HG02642 (cell line): ENCODE measurements at regions not wholly inside any gene's neighbourhood (a gene's known extent, or its start where the extent isn't known, plus 50 kb on each side); places are given as distances from the start of the nearest gene placed in this dataset.
"Not testable (repeated sequence)": the region's sequence is repeated elsewhere in the genome, so short reads cannot be mapped to it uniquely, and the experiment has no call there.

Experiments
- ATAC-seq: cut with Tn5 transposase; IDR thresholded peaks from one replicate; pipeline ENCODE4 v1.9.1; 2021; ENCODE audit warnings: mild to moderate bottlenecking; ENCODE audit not compliant: unreplicated experiment, poor library complexity

DNA sequence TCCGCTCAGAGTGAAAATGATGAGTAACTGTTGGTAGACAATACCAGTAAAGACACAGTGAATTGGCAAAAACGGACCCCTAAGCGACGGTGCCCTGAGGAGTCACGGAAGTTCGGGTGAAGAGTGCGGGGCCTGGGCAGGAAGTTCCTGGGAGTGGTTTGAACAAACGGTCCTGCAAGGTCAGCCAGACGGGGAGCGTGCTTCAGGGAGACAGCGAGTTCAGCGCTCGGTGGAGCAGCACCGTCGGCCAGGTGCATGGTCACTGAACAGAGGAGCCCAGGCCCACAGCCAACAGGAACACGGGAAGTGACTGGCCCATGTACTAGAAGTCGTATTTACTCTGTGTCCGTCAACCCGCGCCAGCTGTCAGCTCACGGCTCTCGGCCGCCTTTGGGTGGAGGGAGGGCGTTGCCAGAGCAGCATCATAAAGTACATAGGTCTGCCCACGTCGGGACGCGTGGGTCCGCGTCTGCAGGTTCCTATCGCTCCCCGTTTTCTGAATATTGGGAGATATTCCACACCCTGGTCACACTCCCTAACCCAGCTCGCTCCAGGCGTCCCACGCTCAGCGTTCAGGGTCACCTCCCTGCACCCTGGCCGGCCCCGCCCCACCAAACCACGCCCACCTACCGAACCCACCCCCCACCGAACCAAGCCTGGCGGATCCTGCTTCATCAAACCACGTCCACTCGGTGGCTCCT lies 75.6 kb upstream of the UXS1 start:
- ATAC-seq, result peak; percentile 76

DNA sequence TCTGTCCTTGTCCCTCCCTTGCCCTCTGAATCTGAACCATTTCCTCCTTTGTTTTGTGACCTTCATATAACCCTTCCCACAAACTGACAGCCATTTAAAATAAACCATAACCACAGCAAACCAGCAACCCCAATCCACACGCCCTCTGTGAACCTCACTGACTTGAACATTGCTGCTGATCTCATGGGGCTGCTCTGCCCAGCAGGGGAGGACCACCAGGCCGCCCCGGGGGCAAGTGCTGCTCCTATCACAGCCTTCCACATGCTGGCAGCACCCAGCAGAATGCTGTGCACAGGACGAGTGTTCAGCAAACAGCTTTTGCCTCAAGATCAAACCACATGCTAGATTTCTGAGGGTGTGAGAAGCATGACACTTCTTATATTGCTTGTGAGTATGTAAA lies 73.9 kb upstream of the UXS1 start:
- ATAC-seq, result no peak

DNA sequence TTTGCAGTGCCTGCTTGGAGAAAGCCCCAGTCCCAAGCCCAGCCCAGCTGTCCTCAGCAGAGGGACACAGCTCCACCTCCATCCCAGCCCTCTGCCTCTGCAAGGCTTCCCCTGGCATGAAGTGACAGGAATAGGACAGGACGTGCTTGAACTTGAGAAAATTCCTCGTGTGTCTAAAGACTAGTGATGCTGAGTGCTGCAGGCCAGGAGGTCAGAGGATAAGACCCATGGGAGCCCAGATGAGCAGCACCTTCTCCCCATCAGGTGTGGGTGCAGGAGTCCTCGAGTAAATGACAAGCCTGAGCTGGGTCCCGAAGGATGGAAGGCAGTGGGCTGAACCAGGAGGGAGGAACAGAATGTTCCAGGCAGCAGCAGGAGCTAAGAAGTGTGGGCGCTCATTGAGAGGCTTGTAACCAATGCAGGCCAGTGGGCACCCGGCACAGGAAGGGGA lies 67.8 kb upstream of the UXS1 start:
- no peak for ATAC-seq

DNA sequence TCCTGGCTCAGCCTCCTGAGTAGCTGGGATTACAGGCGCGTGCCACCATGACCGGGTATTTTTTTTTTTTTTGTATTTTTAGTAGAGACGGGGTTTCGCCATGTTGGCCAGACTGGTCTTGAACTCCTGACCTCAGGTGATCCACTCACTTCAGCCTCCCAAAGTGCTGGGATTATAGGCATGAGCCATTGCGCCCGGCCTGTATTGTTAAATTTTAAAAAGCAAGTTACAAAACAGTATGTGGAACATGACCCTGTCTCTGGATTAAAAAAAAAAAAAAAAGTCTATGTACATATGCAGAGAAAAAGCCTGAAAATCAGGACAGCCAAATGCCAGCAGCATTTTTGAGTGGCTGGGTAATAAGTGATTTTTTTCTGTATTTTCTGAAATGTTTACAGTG lies 64.8 kb upstream of the UXS1 start:
- ATAC-seq, result not testable (repeated sequence)

DNA sequence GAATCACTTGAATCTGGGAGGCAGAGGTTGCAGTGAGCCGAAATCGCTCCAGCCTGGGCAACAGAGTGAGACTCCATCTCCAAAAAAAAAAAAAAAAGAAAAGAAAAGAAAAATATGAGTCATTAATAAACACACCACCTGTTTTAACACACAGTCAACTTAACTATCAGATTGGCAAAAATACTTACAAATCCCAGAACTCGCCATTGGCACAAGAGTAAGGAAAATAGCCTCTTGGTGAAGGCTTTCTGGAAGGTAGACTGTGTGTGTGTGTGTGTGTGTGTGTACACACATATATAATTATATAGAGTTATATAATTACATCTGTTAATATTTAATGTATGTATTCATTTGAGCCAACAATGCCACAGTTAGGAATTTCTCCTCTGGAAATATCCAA lies 63.7 kb upstream of the UXS1 start:
- ATAC-seq, result no peak

DNA sequence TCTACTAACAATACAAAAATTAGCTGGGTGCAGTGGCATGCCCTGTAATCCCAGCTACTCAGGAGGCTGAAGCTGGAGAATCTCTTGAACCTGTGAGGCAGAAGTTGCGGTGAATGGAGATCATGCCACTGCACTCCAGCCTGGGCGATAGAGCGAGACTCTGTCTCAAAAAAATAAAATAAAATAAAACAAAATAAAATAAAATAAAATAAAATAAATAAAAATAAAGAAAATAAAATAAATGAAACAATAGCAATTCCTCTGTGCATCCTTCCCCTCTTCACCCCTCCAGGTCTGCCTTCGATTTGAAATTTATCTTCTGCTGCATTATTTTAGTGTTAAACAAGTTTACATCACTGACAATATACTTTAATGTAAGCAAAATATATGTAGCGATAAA lies 63.0 kb upstream of the UXS1 start:
- no peak for ATAC-seq

DNA sequence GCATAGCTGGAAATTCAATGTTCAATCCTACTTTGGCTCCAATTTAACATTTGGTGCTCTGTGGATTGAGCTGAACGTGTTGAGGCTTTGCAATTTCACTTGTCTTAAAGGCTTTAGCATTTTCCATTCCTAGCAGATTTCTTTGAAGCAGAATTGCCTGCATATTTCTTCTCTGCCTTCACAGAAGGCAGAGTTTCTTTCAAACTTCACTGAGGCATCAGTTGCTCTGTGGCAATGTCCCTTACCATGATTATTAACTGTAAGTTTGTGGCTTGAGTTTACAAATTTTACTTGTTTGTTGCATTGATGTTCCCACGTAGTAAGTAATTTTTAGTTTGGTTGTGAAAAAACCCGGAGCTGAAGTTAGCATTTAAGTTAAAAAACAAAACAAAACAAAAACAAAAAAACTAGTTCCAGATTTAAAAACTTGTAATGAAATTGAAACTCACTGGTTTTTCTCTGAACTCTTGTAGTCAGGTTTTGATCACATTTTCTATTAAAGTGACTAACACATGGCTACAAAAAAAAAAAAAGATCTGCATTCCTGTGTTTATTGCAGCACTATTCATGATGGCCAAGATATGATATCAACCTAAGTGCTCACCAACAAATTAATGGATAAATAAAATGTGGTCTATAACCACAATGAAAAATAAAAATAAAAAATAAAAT lies 55.2 kb upstream of the UXS1 start:
- not testable (repeated sequence) for ATAC-seq

DNA sequence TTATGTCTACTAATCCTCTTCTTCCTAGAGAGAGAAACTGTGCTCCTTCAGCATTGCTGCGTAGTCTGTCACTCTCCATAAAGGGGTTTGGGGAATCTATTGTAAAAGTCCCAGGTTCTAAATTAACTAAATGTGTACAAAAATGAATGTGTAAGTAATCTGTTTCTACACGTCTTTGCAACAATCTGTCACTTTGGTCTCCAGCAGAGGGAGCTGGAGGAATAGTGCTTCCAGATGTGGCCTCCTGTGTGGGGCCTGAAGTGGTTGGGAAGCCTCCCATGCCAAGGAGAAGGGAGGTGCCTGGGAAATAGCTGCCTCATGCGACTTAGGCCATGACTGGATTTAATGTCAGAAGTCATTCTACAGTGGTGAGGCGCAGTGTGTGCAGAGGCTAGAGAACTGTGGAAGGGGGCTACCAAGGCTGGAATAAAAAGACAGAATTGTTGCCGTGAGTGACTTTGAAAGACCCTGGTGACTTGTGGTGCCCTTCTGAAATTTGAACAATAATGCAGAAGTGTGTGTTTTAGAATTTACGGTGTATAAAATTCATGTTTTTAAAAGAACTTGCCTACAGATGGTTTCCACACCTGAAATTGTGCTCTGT lies 54.5 kb upstream of the UXS1 start:
- ATAC-seq, result peak; percentile 43
